ENCODE measurements at regions not wholly inside any gene's neighbourhood (a gene's known extent, or its start where the extent isn't known, plus 50 kb on each side); places are given as distances from the start of the nearest gene placed in this dataset.

DNA sequence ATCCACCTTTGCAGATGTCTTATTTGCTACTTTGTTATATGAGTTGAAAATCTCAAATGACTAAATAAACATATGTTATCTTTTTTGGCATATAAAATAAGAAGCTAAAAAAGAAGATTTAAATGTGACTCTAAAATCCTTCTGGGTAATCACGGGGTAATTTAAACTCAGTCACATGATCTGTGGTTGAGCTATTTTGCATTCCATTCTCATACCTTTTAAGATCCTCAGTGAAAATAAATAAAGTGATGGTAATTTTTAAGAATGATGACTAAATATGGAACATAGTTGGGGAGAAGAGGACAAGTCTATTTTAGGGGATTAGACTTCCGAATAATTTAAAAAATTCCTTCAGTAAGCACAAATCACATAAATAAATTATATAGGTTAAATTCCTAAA lies 1076.8 kb downstream of the TUSC7 start:
- peaks cover 13 to 19% of the 10 kb centered on the region in 2 donors for H3K4me1 ChIP-seq (ENCODE audit: control insufficient read depth in 2 of 2, insufficient read depth in 1 of 2, low read depth in 1 of 2, low read length in 2 of 2)
- no peak overlapping the region for H3K23ac ChIP-seq (ENCODE audit: low read depth, low read length, poor library complexity)
- H4K91ac ChIP-seq (ENCODE audit: low read depth, low read length, poor library complexity): no peak overlapping the region
- H3K18ac ChIP-seq (ENCODE audit: low read length): no peak overlapping the region
- H3K14ac ChIP-seq (ENCODE audit: low read length): no peak overlapping the region
- H3K9me3 ChIP-seq (replicated peaks in 1 of 2; ENCODE audit: control insufficient read depth in 2 of 2, insufficient read depth in 1 of 2, low read depth in 1 of 2, low read length in 2 of 2): no peaks in the 10 kb centered on the region
- no peaks in the 10 kb centered on the region for H3K36me3 ChIP-seq (replicated peaks in 1 of 2; ENCODE audit: control insufficient read depth in 2 of 2, insufficient read depth in 2 of 2, low read length in 2 of 2)
- H3K4me2 ChIP-seq (ENCODE audit: insufficient read depth, low read length, poor library complexity, severe bottlenecking): no peak overlapping the region
- no peak overlapping the region for H2AFZ ChIP-seq (ENCODE audit: low read length)
- H3K79me1 ChIP-seq (ENCODE audit: low read depth, low read length): no peaks in the 10 kb centered on the region
- H3K9ac ChIP-seq (ENCODE audit: low read depth, low read length, poor library complexity): no peak overlapping the region
- H3K27me3 ChIP-seq (ENCODE audit: control insufficient read depth in 3 of 3, insufficient read depth in 3 of 3, low read depth in 1 of 3, low read length in 3 of 3): no peaks in the 10 kb centered on the region
- H2BK120ac ChIP-seq (ENCODE audit: low read depth, low read length): no peak overlapping the region
- no peak overlapping the region for H3K4ac ChIP-seq (ENCODE audit: low read length)
- H2AK5ac ChIP-seq (ENCODE audit: low read depth, low read length): no peak overlapping the region
- H4K8ac ChIP-seq (ENCODE audit: low read depth, low read length): no peak overlapping the region
- no CpG with 5 or more reads among the region's 2 CpGs for WGBS, 2 donors (ENCODE audit: extremely low coverage in 2 of 2, insufficient read length in 2 of 2, insufficient replicate concordance in 1 of 2)
- H3K4me3 ChIP-seq (ENCODE audit: low read length in 2 of 2): no peak overlapping the region
- no peak overlapping the region for H2BK5ac ChIP-seq (ENCODE audit: low read length)
- H2BK15ac ChIP-seq (ENCODE audit: low read length): no peak overlapping the region
- no peak overlapping the region for H2BK12ac ChIP-seq (ENCODE audit: low read length)
- no peak overlapping the region for H3K27ac ChIP-seq (replicated peaks; ENCODE audit: low read length)
- no peak for DNase-seq (ENCODE audit: low spot score)

GRCh38 chr3:117788061-117788460 lies 1078.5 kb downstream of the TUSC7 start:
- Histone ChIP-seq H3K4me2 (ENCODE audit: insufficient read depth, low read length, poor library complexity, severe bottlenecking) (no peak overlapping the region), H3K4ac (ENCODE audit: low read length) (no peak overlapping the region), H3K36me3 (replicated peaks in 1 of 2; ENCODE audit: control insufficient read depth in 2 of 2, insufficient read depth in 2 of 2, low read length in 2 of 2) (no peaks in the 10 kb centered on the region), H3K14ac (ENCODE audit: low read length) (no peak overlapping the region), H3K4me3 (ENCODE audit: low read length in 2 of 2) (no peak overlapping the region), H4K8ac (ENCODE audit: low read depth, low read length) (no peak overlapping the region), H4K91ac (ENCODE audit: low read depth, low read length, poor library complexity) (no peak overlapping the region), H3K27me3 (ENCODE audit: control insufficient read depth in 3 of 3, insufficient read depth in 3 of 3, low read depth in 1 of 3, low read length in 3 of 3) (no peaks in the 10 kb centered on the region), H3K4me1 (ENCODE audit: control insufficient read depth in 2 of 2, insufficient read depth in 1 of 2, low read depth in 1 of 2, low read length in 2 of 2) (peaks cover 13 to 19% of the 10 kb centered on the region in 2 donors), H3K9me3 (replicated peaks in 1 of 2; ENCODE audit: control insufficient read depth in 2 of 2, insufficient read depth in 1 of 2, low read depth in 1 of 2, low read length in 2 of 2) (no peaks in the 10 kb centered on the region), H2BK12ac (ENCODE audit: low read length) (no peak overlapping the region), H3K79me1 (ENCODE audit: low read depth, low read length) (no peaks in the 10 kb centered on the region), H3K27ac (replicated peaks; ENCODE audit: low read length) (no peak overlapping the region), H2BK120ac (ENCODE audit: low read depth, low read length) (no peak overlapping the region), H2AFZ (ENCODE audit: low read length) (peak overlapping the region; percentile 27), H3K9ac (ENCODE audit: low read depth, low read length, poor library complexity) (no peak overlapping the region), H2AK5ac (ENCODE audit: low read depth, low read length) (no peak overlapping the region), H2BK5ac (ENCODE audit: low read length) (no peak overlapping the region), H2BK15ac (ENCODE audit: low read length) (no peak overlapping the region), H3K18ac (ENCODE audit: low read length) (no peak overlapping the region), H3K23ac (ENCODE audit: low read depth, low read length, poor library complexity) (no peak overlapping the region)
- no peak for DNase-seq (ENCODE audit: low spot score)

GRCh38 chr3:117788506-117788905 lies 1078.9 kb downstream of the TUSC7 start:
- H2BK12ac ChIP-seq (ENCODE audit: low read length): no peak overlapping the region
- no peak overlapping the region for H3K4ac ChIP-seq (ENCODE audit: low read length)
- DNase-seq (ENCODE audit: low spot score): no peak

GRCh38 chr3:117790235-117790987 lies 1080.8 kb downstream of the TUSC7 start:
- Histone ChIP-seq H2BK120ac (ENCODE audit: low read depth, low read length) (no peak overlapping the region), H2BK15ac (ENCODE audit: low read length) (no peak overlapping the region), H4K91ac (ENCODE audit: low read depth, low read length, poor library complexity) (no peak overlapping the region), H3K4me3 (ENCODE audit: low read length in 2 of 2) (no peak overlapping the region), H2AK5ac (ENCODE audit: low read depth, low read length) (no peak overlapping the region), H3K4me1 (ENCODE audit: control insufficient read depth in 2 of 2, insufficient read depth in 1 of 2, low read depth in 1 of 2, low read length in 2 of 2) (peaks cover 15 to 19% of the 10 kb centered on the region in 2 donors), H3K4ac (ENCODE audit: low read length) (no peak overlapping the region), H3K79me1 (ENCODE audit: low read depth, low read length) (no peaks in the 10 kb centered on the region), H3K23ac (ENCODE audit: low read depth, low read length, poor library complexity) (no peak overlapping the region), H3K36me3 (replicated peaks in 1 of 2; ENCODE audit: control insufficient read depth in 2 of 2, insufficient read depth in 2 of 2, low read length in 2 of 2) (no peaks in the 10 kb centered on the region), H4K8ac (ENCODE audit: low read depth, low read length) (no peak overlapping the region), H3K9me3 (replicated peaks in 1 of 2; ENCODE audit: control insufficient read depth in 2 of 2, insufficient read depth in 1 of 2, low read depth in 1 of 2, low read length in 2 of 2) (no peaks in the 10 kb centered on the region), H2BK5ac (ENCODE audit: low read length) (no peak overlapping the region), H3K4me2 (ENCODE audit: insufficient read depth, low read length, poor library complexity, severe bottlenecking) (no peak overlapping the region), H3K14ac (ENCODE audit: low read length) (no peak overlapping the region), H3K9ac (ENCODE audit: low read depth, low read length, poor library complexity) (no peak overlapping the region), H3K27me3 (ENCODE audit: control insufficient read depth in 3 of 3, insufficient read depth in 3 of 3, low read depth in 1 of 3, low read length in 3 of 3) (no peaks in the 10 kb centered on the region), H3K27ac (replicated peaks; ENCODE audit: low read length) (peak overlapping the region; percentile 66), H3K18ac (ENCODE audit: low read length) (no peak overlapping the region), H2BK12ac (ENCODE audit: low read length) (no peak overlapping the region), H2AFZ (ENCODE audit: low read length) (peak overlapping the region; percentile 64)
- peak; percentile 38 for DNase-seq (ENCODE audit: low spot score)
- no CpG with 5 or more reads among the region's 2 CpGs for WGBS, 2 donors (ENCODE audit: extremely low coverage in 2 of 2, insufficient read length in 2 of 2, insufficient replicate concordance in 1 of 2)

More at GRCh38 chr3:117788506-117788905, 1078.9 kb downstream of the TUSC7 start:
- Histone ChIP-seq H2BK15ac (ENCODE audit: low read length) (no peak overlapping the region), H3K23ac (ENCODE audit: low read depth, low read length, poor library complexity) (no peak overlapping the region), H2BK5ac (ENCODE audit: low read length) (no peak overlapping the region), H3K27me3 (ENCODE audit: control insufficient read depth in 3 of 3, insufficient read depth in 3 of 3, low read depth in 1 of 3, low read length in 3 of 3) (no peaks in the 10 kb centered on the region), H3K4me3 (ENCODE audit: low read length in 2 of 2) (no peak overlapping the region), H4K8ac (ENCODE audit: low read depth, low read length) (no peak overlapping the region), H2AK5ac (ENCODE audit: low read depth, low read length) (no peak overlapping the region), H3K79me1 (ENCODE audit: low read depth, low read length) (no peaks in the 10 kb centered on the region), H2AFZ (ENCODE audit: low read length) (no peak overlapping the region), H3K9me3 (replicated peaks in 1 of 2; ENCODE audit: control insufficient read depth in 2 of 2, insufficient read depth in 1 of 2, low read depth in 1 of 2, low read length in 2 of 2) (no peaks in the 10 kb centered on the region), H3K36me3 (replicated peaks in 1 of 2; ENCODE audit: control insufficient read depth in 2 of 2, insufficient read depth in 2 of 2, low read length in 2 of 2) (no peaks in the 10 kb centered on the region), H3K14ac (ENCODE audit: low read length) (no peak overlapping the region), H3K4me1 (ENCODE audit: control insufficient read depth in 2 of 2, insufficient read depth in 1 of 2, low read depth in 1 of 2, low read length in 2 of 2) (peaks cover 13 to 19% of the 10 kb centered on the region in 2 donors), H3K27ac (replicated peaks; ENCODE audit: low read length) (no peak overlapping the region), H4K91ac (ENCODE audit: low read depth, low read length, poor library complexity) (no peak overlapping the region), H3K18ac (ENCODE audit: low read length) (no peak overlapping the region), H3K9ac (ENCODE audit: low read depth, low read length, poor library complexity) (no peak overlapping the region), H3K4me2 (ENCODE audit: insufficient read depth, low read length, poor library complexity, severe bottlenecking) (no peak overlapping the region), H2BK120ac (ENCODE audit: low read depth, low read length) (no peak overlapping the region)
- no CpG with 5 or more reads among the region's 3 CpGs for WGBS, 2 donors (ENCODE audit: extremely low coverage in 2 of 2, insufficient read length in 2 of 2, insufficient replicate concordance in 1 of 2)

Data from neuronal stem cell (in vitro differentiated cells).